ENCODE measurements at regions not wholly inside any gene's neighbourhood (a gene's known extent, or its start where the extent isn't known, plus 50 kb on each side); places are given as distances from the start of the nearest gene placed in this dataset.

GRCh38 chr4:126486377-126486776 lies 1146.4 kb upstream of the INTU start:
- Mint-ChIP-seq H3K4me3 (no peak overlapping the region), H3K36me3 (ENCODE audit: low read depth) (no peaks in the 10 kb centered on the region), H3K9me3 (peaks cover 3% of the 10 kb centered on the region), H3K27me3 (no peaks in the 10 kb centered on the region), H3K27ac (no peak overlapping the region), H3K4me1 (ENCODE audit: low read depth) (no peaks in the 10 kb centered on the region)
- TF ChIP-seq CTCF (IDR thresholded peaks at IDR 0.05) = no peak
- intact Hi-C loops (cut with micrococcal nuclease) = no loop called here
- DNase-seq (no peak), ATAC-seq (no peak)
- ChIA-PET CTCF (no interaction called here), POLR2A (no interaction called here)

GRCh38 chr4:126489826-126490463 lies 1142.8 kb upstream of the INTU start:
- no peaks in the 10 kb centered on the region for H3K27me3 Mint-ChIP-seq
- ChIA-PET POLR2A (no interaction called here), CTCF (no interaction called here)
- H3K9me3 Mint-ChIP-seq = peaks cover 5% of the 10 kb centered on the region
- DNase-seq (no peak), ATAC-seq (no peak)
- H3K36me3 Mint-ChIP-seq (ENCODE audit: low read depth) = no peaks in the 10 kb centered on the region
- intact Hi-C loops (cut with micrococcal nuclease) = no loop called here
- no peak overlapping the region for H3K27ac Mint-ChIP-seq
- no peak for TF ChIP-seq CTCF (IDR thresholded peaks at IDR 0.05)
- H3K4me3 Mint-ChIP-seq = no peak overlapping the region
- H3K4me1 Mint-ChIP-seq (ENCODE audit: low read depth) = no peaks in the 10 kb centered on the region

- TF ChIP-seq CTCF (IDR thresholded peaks at IDR 0.05) = no peak
- Mint-ChIP-seq H3K4me3 (no peak overlapping the region), H3K9me3 (peaks cover 13% of the 10 kb centered on the region), H3K27me3 (no peaks in the 10 kb centered on the region), H3K27ac (no peak overlapping the region), H3K36me3 (ENCODE audit: low read depth) (no peaks in the 10 kb centered on the region), H3K4me1 (ENCODE audit: low read depth) (no peaks in the 10 kb centered on the region)
- ChIA-PET POLR2A (interaction anchor here (0.6 kb wide), 1 partner anchor 48 kb away, joined by 3 read pairs; no protein-coding TSS in a partner anchor), CTCF (no interaction called here)
- DNase-seq = no peak
- ATAC-seq = no peak
- intact Hi-C loops (cut with micrococcal nuclease) = no loop called here
These were observed 1137.5 kb upstream of the INTU start for GRCh38 chr4:126495163-126495752.

- Mint-ChIP-seq H3K9me3 (no peaks in the 10 kb centered on the region), H3K4me3 (no peak overlapping the region), H3K36me3 (ENCODE audit: low read depth) (no peaks in the 10 kb centered on the region), H3K27me3 (no peaks in the 10 kb centered on the region), H3K4me1 (ENCODE audit: low read depth) (no peaks in the 10 kb centered on the region), H3K27ac (no peak overlapping the region)
- no peak for ATAC-seq
- intact Hi-C loops (cut with micrococcal nuclease) = no loop called here
- no peak for TF ChIP-seq CTCF (IDR thresholded peaks at IDR 0.05)
- ChIA-PET POLR2A (no interaction called here), CTCF (no interaction called here)
- DNase-seq = no peak
These were observed 1119.8 kb upstream of the INTU start for GRCh38 chr4:126512979-126513378.

GRCh38 chr4:126513596-126513995 lies 1119.2 kb upstream of the INTU start:
- H3K4me3 Mint-ChIP-seq = no peak overlapping the region
- no peak overlapping the region for H3K27ac Mint-ChIP-seq
- H3K4me1 Mint-ChIP-seq (ENCODE audit: low read depth) = no peaks in the 10 kb centered on the region
- CTCF ChIA-PET = no interaction called here
- no peaks in the 10 kb centered on the region for H3K36me3 Mint-ChIP-seq (ENCODE audit: low read depth)
- intact Hi-C loops (cut with micrococcal nuclease) = no loop called here
- DNase-seq (no peak), ATAC-seq (no peak)
- no peak for TF ChIP-seq CTCF (IDR thresholded peaks at IDR 0.05)
- H3K9me3 Mint-ChIP-seq = no peaks in the 10 kb centered on the region
- no peaks in the 10 kb centered on the region for H3K27me3 Mint-ChIP-seq
- POLR2A ChIA-PET = no interaction called here
